NCI-H2029 treated with DMSO at 0.1 percent for 48 hours (cell line): ENCODE measurements at regions not wholly inside any gene's neighbourhood (a gene's known extent, or its start where the extent isn't known, plus 50 kb on each side); places are given as distances from the start of the nearest gene placed in this dataset.

Experiments used
- DNase-seq: peaks from one replicate; lab custom pipeline; 2025; lab: John Stamatoyannopoulos, UW

DNA sequence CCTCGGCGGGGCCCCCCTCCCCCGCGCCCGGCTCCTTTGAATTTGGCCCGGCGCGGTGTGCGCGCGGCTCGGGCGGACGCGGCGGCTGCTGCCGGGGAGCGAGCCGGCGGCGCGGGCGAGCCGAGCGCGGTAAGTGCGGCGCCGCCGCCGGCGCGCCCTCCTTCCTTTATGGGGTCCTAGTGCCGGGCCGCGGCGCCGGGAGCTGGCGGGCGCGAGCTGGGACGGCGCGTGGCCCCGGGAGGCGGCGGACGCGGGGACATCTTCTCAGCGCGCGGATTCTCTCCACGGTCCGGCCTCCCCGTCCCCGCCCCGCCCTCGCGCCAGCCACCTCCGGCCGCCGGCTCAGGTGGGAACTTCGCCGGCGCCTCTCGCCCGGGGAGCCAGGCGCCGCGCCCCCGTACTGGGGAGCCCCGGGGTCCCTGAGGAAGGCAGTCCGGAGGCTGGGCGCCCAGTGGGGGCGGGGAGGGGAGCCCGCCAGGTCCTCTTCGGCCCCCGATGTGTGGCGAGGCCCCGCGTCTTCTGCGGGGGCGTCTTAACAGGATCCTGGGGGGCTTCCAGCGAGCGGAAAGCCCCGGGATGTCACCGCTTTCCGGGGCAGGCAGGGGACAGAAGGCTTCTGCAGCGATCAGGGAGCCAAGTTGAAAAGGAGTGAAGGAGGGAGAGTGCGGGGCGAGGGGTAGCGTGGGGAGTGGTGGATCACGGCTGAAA is 98.4 kb upstream of the TENM3 start:
- DNase-seq: no peak

DNA sequence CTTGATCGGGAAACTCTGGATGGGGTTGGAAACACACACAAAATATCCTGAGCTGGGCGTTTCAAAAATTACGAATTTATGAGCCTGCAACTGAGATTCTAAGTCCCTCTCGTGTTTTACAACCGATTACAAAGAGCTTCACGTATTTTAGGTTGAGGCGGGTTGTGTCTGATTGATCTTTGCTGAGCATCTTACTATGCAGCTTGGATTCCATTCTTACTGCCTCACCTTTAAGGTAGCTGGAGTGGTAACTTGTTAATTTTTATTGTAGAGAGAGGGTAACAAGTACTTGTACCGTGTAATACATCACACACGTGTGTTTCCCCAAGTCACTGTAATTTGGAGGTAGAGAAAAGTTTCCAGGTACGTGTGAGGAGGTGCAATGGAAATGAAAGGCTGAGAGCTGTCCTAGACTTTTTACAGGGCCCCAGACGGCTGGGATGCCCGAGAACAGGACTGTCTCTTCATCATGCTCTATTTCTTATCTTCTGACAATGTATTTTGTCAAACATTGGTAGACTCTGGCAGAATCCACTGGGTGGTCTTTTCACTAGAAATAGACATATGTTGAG is 97.8 kb upstream of the TENM3 start:
- DNase-seq: no peak

DNA sequence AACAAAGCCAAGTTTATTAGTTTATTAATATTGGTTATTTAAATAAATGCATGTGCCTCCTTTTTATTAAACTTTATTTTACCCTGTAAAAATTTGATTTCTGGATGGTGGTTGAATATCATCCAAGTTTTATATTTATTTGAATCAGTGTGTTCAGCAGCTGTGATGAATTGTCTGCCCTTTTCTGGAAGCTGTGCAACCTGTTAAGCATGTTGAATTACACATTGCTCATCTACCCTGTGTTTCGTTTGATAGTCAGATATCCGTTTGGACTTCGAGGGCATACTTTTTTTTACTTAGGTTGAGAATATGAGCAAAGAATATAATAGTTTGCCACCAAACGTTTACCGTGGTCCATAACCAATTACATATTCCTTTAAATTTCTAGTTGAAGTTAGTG is 95.8 kb upstream of the TENM3 start:
- DNase-seq: no peak

DNA sequence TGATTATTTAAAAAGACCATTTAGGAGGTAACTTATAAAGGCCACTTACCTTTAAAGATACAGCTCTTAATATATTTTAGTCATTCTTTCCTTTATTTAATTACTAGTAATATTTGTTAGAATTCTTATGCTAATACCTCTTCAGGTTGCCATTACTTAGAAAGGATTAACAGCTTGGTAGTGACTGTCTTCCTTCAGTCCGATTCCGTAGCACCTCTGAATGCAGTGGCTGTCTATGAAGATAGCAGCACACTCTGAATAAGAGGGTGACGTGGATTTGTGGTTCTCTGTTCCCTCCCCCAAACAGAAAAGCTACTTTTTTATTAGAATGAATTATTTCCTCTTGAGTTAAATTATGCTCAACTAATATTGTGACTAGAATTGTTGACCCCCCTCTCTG is 92.6 kb upstream of the TENM3 start:
- no peak for DNase-seq

DNA sequence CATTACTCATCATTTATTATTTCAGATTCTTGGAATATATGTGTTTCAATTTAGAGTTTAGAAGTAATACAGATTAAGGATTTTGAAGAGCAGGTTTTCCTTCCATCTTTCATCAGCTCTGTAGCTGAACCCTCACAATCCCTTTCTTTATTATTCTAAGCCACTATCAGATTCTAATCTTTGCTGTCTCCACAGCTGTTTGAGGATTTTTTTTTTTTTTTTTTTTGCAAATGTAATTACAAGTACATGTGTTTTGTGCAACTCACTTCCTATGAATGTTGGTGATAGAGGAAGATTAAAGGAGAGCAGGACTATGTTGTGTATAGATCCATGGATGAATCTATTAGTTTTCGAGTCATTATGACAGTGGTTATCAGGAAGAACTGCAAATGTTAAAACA is 87.4 kb upstream of the TENM3 start:
- DNase-seq: no peak

DNA sequence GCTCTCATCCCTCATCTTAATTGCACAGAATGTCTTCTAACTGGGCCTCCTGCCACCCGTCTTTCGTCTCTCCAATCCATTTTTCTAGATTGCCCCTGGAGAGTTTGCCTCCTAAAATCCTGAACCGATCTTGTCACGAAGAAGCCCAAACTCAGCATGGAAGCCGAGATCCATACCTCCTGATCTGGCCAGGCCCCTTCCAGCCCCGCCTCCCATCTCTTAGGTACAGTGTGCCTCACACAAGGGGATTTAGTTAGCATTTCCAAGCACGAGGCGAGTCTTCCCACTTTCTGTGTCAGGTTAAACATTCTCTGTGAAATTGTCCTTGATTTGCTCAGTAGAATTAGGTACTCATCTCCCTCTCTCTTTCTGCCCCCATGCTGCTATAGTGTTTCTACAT is 80.0 kb upstream of the TENM3 start:
- no peak for DNase-seq

DNA sequence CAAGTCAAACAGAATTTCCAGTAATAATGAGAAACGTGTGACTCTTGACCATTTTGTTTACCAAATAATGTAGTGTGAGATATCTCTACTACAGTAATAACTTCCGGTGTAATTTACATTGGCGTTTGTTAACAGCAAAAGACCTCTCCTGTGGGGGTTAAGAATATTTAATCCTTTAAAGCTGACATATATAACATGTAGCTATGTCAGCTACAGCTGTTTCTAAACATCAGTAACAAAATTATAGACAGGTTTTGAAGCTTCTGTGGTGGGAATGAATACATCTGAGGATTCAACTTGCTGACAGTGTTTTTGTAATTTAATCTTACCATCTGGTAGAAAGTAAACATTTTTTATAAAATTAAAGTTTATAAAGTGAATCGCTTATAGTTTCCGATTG is 73.6 kb upstream of the TENM3 start:
- DNase-seq: no peak

DNA sequence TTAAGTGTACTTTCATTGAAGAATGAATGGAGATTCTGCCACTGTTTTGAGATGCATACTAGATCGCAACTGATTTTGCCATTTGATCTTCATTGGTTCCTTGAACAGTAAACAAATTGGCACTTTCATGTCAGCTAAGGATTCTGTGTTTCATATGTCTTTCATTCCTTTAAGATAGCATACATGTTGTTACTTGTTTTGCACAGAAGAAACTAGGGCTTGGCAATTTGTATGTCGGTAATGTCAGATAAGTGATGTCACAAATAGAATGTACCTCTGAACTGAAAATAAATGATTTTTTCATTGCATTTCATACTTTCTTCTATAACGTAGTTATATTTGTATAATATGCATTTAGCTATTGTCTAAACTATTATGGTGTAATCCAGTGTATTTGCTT is 73.2 kb upstream of the TENM3 start:
- no peak for DNase-seq

DNA sequence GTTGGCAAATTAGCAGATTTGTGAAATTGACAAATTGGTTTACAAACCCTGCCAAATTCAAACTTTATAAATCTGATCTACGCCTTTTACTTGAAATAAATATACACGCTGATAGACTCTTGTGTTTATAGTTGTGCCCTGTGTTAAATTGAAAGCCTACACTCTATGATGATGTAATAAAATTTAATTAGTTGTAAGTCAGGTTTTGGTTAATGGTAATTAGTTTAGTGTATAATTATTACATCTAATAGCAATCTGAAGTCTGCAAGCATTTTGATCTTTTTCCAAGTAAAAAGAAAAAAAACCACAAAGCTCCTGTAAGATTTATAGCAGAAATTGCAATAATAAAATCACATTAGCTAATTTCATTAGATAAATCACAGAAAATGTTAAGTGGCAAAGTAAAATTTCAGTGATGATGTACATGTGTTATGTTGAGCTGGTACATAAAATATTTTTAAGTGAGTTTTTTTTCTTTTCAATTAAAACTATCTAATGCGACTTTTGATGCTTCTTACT is 72.7 kb upstream of the TENM3 start:
- DNase-seq: no peak

DNA sequence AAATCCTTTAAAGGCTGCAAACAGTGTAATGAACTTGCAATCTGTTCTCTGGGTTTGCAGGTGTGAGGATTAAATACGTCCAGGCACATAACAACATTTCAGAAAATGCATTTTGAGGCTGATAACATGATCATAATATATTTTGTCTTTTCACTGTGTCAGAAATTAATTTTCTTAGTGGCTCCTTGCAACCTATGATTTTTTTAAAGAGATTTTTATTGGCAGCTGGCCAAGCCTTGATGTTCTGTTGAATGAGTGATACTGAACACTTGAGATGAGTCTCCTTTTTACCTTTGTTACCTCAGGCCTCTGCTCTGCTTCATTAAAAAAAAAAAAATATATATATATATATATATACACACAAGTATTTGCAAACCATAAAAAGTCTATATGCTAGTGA is 68.2 kb upstream of the TENM3 start:
- no peak for DNase-seq

DNA sequence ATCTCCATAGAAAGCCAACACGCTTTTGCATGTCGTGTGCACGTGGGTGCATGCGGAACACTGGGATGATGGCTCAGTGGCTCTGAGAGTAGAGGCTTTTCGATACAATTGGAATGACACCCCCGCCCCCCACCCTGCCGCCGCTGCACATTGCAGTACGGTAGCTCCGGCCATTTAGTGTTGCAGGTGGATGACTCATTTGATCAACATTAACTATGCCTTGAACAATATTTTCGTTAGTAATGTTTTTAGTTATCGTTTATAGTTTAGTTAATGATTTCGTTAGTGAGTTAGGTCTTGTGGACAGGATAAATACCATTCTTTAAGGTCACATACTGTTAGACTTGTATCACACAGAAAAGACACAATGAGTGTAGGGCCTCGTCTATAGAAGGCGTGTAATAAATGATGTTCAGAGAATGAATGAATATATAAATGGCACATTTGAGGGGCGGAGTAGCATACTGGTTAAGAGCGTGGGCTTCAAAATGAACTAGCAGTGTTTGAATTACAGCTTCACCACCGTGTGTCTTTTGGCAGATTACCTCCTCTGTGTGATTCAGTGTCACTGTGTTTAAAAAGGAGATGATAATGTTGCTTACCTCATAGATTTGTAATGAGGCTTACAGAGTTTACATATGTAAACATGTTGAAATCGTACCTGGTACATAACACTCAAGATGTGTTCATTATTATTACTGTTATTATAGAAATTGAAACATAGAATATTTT is 67.2 kb upstream of the TENM3 start:
- DNase-seq: peak; percentile 26

DNA sequence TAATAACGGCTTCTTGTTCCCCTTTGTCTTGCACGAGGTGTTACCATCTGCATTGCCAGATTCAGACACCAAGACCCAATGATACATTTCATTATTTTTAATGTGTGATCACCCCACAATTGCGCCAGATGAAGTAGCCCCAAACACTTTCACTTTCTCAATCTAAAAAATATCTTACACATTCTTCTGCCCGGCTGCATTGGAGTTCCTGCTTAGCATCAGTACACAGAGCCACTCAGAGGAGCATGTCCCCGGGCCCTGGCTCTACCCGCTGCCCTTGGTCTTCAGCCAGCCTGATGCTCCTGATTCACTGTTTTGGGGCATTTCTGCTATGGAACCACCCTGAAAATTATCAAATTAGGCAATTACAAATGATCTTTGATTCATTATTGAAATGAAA is 66.0 kb upstream of the TENM3 start:
- DNase-seq: no peak

DNA sequence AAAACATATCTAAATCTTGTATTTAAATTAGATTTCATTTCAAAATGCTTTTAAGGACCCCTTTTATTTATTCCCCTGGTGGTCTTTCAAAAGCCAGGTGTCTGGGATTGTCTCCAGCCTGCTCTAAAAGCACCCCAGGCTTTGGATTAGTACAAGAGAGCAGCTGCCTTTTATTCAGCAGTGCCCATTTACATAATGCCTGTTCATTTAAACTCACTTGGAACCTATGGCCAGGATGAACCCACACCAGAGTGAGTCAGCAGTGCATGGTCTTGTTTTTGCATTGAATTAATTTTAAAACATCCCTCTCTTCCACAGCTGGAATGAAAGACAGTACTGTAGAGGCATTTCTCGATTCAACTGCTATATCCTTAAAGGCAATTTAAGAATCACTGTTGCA is 64.1 kb upstream of the TENM3 start:
- DNase-seq: no peak

DNA sequence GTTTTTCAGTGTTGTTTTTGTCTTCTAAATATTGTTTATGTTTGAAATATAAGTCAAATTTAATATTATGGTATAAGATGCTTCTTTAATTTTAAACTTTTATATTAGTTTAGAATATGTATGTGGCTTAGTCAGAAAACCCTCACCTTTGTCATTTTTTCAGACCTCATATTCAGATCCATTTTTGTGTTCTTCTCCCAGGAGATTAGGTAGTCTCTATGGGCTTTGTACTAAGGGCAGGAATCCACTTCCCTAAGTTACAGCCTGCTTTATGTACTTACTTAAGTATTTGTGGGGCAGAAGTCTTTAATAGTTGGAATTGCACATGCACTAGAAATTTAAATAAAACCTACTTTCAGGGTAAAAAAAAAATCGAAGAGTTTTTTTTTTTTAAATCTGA is 63.5 kb upstream of the TENM3 start:
- no peak for DNase-seq

DNA sequence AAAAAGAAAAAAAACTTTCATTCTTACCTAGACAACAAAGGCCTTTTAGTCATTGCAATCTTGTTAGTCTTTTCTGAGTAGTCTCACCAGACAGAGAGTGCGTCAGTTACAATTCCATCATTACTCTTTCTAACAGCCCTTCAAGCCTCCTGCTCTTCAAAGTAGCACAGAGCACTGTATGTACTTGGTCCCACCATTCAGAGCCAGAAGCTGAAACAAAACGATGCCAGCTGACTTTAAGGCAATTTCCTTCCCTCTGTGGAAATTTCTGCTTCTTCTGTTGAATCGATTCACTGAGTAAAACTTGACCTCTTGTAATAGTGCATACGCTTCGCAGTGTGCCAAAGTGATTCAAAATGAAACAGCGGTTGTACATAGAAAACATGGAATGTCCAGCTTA is 57.7 kb upstream of the TENM3 start:
- DNase-seq: no peak

DNA sequence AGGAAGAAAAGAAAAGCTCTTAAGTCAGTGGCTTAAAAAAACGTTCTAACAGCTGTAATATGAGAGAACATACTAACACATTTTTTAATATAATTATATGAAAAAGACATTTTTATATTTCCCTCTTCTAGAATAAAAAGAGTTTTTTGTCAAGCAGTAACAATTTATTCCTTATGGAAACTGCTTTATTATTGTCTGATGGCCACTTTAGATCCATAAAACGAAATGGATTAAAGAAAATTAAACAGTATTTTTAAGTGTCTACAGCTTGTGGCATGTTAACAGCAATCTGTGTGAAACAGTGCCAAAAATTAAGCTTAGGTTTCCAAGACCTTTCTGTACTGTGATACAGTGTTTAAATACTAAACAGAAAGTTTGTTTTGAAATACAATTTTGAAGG is 55.5 kb upstream of the TENM3 start:
- DNase-seq: no peak

DNA sequence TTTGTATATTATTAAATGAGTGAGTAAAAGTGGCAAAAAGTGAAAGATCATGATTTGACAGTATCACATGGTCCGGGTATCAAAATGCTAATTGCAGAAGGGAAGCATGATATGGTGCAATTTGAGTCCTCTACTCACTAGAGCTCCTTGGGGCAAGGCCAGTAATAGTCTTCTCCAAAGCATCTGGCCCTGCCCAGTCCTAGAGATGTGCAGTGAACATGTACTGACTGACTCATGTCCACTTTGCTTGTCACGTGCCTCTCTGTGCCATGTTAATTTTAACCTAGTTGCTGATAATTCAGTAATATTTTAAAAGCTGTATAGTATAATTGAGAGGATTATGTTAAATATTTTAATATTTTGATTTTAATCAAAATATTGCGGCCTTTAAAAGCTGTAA is 54.6 kb upstream of the TENM3 start:
- DNase-seq: no peak

DNA sequence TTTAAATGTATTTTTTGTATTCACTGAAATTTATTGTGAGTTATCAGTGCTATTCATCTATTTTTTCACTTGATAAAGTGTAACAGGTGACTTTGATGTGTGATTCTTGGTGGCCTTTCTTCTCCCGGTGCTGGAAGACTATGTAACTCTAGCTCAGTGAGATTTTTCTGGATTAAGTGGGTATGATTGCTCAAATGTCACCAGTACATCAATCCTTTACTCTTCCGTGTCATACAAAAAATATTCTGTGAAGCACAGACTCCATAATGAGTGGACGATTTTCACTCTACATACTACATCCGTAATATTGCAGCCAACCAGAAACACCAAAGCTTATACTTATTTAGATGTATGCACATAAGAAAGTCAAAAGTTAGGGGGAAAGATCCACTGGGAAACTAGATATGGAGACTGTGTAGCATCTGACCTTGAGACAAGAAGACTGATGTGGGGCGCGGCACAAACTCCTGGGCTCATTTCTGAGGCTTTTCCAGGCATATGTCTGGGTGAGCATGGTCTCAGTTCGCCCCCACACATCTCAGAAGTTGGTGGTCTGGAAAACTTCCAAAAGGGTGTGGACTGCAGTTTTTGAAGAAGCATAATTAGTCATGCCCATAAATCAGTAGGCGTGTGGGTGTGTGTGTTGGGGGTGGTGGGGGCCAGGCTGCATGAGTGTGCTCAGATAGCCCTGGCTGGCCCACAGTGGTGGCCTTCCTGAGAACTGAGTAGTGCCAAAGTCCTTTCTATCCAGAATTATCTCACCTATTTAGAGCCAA is 53.9 kb upstream of the TENM3 start:
- DNase-seq: no peak

DNA sequence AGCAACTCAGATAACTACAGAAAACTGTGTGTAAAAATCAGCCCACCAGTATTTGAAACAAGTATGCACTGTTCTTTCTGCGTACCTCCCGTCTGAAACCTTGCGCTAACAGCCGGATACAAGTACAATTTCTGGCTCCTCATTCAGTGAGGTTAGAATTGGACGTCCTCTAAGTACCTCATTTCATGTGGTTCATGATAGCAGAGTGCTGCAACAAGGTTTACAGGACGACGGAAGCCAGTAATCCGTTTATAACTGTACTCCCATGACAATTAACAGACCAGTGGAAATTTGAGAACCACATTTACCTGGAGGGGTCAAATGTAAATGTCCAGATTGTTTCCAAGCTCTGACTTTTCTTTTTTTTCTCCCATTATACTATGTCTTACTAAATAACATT is 52.9 kb upstream of the TENM3 start:
- no peak for DNase-seq

DNA sequence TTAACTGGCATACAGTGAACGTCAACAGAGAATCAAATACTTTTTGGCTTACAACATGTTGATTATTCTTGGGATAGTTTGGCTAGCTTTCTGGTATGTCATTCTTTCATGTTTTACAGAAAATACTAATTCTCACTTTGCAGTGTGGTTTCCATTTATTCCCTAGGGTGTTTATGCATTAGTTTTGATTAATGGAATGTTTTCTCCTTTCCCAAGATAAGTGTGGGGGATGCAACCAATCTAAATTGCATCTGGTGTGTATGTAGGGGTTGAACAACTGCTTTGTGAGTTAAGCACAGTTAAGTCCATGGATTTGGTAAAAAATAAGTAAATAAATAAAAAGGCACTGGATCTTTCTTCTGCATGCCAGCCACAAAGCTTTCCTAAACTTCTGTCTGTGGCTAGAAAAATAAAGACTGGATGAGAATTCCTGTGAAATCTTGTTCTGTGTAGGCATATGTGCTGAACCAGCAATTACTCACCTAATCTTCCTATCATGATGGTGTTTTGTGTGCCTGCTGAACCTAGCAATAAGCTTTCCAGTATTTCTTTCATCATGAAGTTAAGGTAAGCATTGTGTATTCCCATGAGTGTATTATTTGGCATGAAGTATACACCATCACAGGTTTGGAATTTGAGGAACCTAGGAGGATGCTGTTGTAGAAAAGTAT is 50.6 kb upstream of the TENM3 start:
- no peak for DNase-seq

DNA sequence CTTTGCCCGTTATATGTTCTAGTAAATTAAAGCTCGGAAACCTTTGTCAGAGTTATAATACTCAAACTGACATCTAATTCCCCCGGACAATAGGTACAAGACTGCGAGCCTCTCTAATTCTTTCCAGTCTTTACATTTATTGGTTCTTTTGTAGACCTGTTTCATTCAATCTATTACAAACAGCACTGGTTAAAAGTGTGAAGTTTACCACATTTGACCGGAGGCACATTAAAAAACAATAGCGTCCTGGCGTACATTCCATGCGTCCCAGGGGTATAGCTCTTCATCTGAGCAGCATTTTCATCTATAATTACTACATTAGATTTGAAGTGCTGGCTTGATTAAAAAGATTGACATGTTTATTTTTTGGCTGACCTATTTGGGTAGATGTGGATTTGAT is 49.9 kb upstream of the TENM3 start:
- no peak for DNase-seq
